Calu3 (cell line): ENCODE measurements at regions not wholly inside any gene's neighbourhood (a gene's known extent, or its start where the extent isn't known, plus 50 kb on each side); places are given as distances from the start of the nearest gene placed in this dataset.
A peak's percentile ranks its signal among the peaks of the same experiment; 100 is the strongest.

Experiments used
- BruUV-seq: library from RNA; stranded (reverse); fragments of 400-500 nt; replicated peaks from 2 replicates; lab custom pipeline; 2021; lab: Mats Ljungman, UMichigan
- CTCF ChIA-PET: fragments of 300-600 bp; sonication (Branson Sonifier 250); formaldehyde crosslinking; loops from one replicate; lab custom pipeline; 2022; ENCODE audit warnings: antibody characterized with exemption; lab: Charles Lee
- DNase-seq: peaks from one replicate; pipeline ENCODE4 v3.0.0; 2022
- H3K27ac Mint-ChIP-seq: one replicate; pipeline ENCODE4 v1.8.0; 2022; ENCODE audit warnings: mixed read lengths; ENCODE audit not compliant: unreplicated experiment
- H3K27me3 Mint-ChIP-seq: one replicate; pipeline ENCODE4 v1.8.0; 2022; ENCODE audit warnings: mixed read lengths; ENCODE audit not compliant: unreplicated experiment
- H3K36me3 Mint-ChIP-seq: one replicate; pipeline ENCODE4 v1.8.0; 2022; ENCODE audit warnings: mild to moderate bottlenecking, moderate library complexity, mixed read lengths; ENCODE audit not compliant: insufficient read depth, unreplicated experiment
- H3K4me1 Mint-ChIP-seq: one replicate; pipeline ENCODE4 v1.8.0; 2022; ENCODE audit warnings: mild to moderate bottlenecking, low read depth, mixed read lengths; ENCODE audit not compliant: unreplicated experiment
- H3K4me3 Mint-ChIP-seq: one replicate; pipeline ENCODE4 v1.8.0; 2022; ENCODE audit warnings: mild to moderate bottlenecking, low read depth, moderate library complexity, mixed read lengths; ENCODE audit not compliant: unreplicated experiment
- H3K9me3 Mint-ChIP-seq: one replicate; pipeline ENCODE4 v1.8.0; 2022; ENCODE audit warnings: low read depth, mixed read lengths; ENCODE audit not compliant: unreplicated experiment
- CTCF ChIP-seq: fragments of 200-600 bp; IDR thresholded peaks from one replicate; pipeline ENCODE4 v1.8.0; 2022; ENCODE audit warnings: antibody characterized with exemption; ENCODE audit not compliant: unreplicated experiment
- intact Hi-C: fragments of 100-400 bp; cut with micrococcal nuclease; formaldehyde crosslinking; loops from one replicate; pipeline ENCODE4 v1.10.0; 2022; ENCODE audit not compliant: unreplicated experiment

GRCh38 chr2:22824618-22825017 is 560.4 kb upstream of the KLHL29 start:
- CTCF ChIA-PET: no interaction called here

GRCh38 chr2:22826703-22827102 is 558.3 kb upstream of the KLHL29 start:
- CTCF ChIA-PET: interaction anchor here (0.9 kb wide), 1 partner anchor 10 kb away, joined by 3 read pairs; no protein-coding TSS in a partner anchor
- no peak for TF ChIP-seq CTCF
- no TSS peak for BruUV-seq
- Mint-ChIP-seq H3K36me3 (no peaks in the 10 kb centered on the region), H3K4me1 (peaks cover 23% of the 10 kb centered on the region), H3K27me3 (no peaks in the 10 kb centered on the region), H3K27ac (no peak overlapping the region), H3K9me3 (no peaks in the 10 kb centered on the region), H3K4me3 (no peak overlapping the region)
- intact Hi-C loops: no loop called here
- DNase-seq: no peak

More at GRCh38 chr2:22824618-22825017, 560.4 kb upstream of the KLHL29 start:
- H3K27me3 Mint-ChIP-seq: no peaks in the 10 kb centered on the region
- H3K27ac Mint-ChIP-seq: no peak overlapping the region
- no peaks in the 10 kb centered on the region for H3K36me3 Mint-ChIP-seq
- H3K4me1 Mint-ChIP-seq: peaks cover 18% of the 10 kb centered on the region
- no TSS peak for BruUV-seq
- no peak for DNase-seq
- intact Hi-C loops: no loop called here
- H3K9me3 Mint-ChIP-seq: no peaks in the 10 kb centered on the region
- TF ChIP-seq CTCF: no peak
- no peak overlapping the region for H3K4me3 Mint-ChIP-seq

- intact Hi-C loops: no loop called here
- DNase-seq: peak; percentile 8
- no TSS peak for BruUV-seq
- Mint-ChIP-seq H3K36me3 (no peaks in the 10 kb centered on the region), H3K4me1 (peaks cover 23% of the 10 kb centered on the region), H3K27me3 (no peaks in the 10 kb centered on the region), H3K9me3 (peaks cover 3% of the 10 kb centered on the region), H3K4me3 (peak overlapping the region; percentile 1), H3K27ac (peak overlapping the region; percentile 27)
- no peak for TF ChIP-seq CTCF
- CTCF ChIA-PET: no interaction called here
Observed at GRCh38 chr2:22829791-22830190, 555.2 kb upstream of the KLHL29 start.

- TF ChIP-seq CTCF: no peak
- no TSS peak for BruUV-seq
- DNase-seq: no peak
- Mint-ChIP-seq H3K4me1 (peaks cover 23% of the 10 kb centered on the region), H3K9me3 (peaks cover 3% of the 10 kb centered on the region), H3K27me3 (no peaks in the 10 kb centered on the region), H3K4me3 (no peak overlapping the region), H3K27ac (no peak overlapping the region), H3K36me3 (no peaks in the 10 kb centered on the region)
- intact Hi-C loops: no loop called here
- CTCF ChIA-PET: no interaction called here
Observed at GRCh38 chr2:22832196-22832595, 552.8 kb upstream of the KLHL29 start.
